HG03097 (cell line): ENCODE measurements at regions not wholly inside any gene's neighbourhood (a gene's known extent, or its start where the extent isn't known, plus 50 kb on each side); places are given as distances from the start of the nearest gene placed in this dataset.

Experiments used
- ATAC-seq: cut with Tn5 transposase; IDR thresholded peaks from one replicate; pipeline ENCODE4 v1.9.1; 2021; ENCODE audit not compliant: unreplicated experiment, low FRiP score

- no peak for ATAC-seq
These were observed 452.2 kb downstream of the KCNJ2 start for GRCh38 chr17:70621566-70621965.

GRCh38 chr17:70622368-70623260 lies 453.3 kb downstream of the KCNJ2 start:
- no peak for ATAC-seq

- no peak for ATAC-seq
These were observed 454.9 kb downstream of the KCNJ2 start for GRCh38 chr17:70624211-70624610.

DNA sequence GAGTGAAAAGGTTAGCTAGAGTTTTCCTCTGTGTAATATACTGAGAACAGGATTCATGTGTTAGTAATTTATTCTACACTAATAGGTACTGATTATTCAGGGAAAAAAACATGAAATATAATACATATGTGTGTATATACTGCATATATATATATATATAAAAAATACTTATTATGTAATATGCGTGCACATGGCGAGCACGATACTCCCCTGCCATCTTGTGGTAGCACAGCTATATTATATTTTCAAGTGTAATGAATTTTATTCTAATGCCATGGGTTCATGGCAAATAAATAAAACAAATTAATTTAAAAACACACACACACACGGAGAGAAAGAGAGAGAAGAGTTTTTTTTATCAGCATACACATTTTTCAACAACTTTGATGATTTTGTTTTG lies 460.6 kb downstream of the KCNJ2 start:
- ATAC-seq, result no peak

GRCh38 chr17:70636517-70637133 lies 467.3 kb downstream of the KCNJ2 start:
- no peak for ATAC-seq

DNA sequence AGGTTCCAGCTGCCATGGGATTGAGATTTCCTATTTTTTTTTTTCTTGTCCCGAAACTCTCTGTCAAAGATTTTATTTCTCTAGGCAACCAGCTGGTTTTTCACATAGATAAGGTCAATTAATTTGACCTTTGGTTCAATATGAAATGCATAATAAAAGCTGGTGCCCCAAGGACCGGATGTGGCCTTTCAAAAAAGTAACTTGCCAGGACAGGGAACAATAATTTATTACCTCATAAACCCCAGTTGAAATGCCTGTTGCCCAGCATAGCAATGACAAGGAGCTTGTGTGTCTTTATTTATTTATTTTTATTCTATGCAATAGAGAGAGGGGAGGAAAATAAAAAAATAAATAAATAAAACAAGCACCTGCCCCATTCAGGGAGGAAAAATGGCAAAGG lies 472.7 kb downstream of the KCNJ2 start:
- no peak for ATAC-seq

GRCh38 chr17:70644096-70644495 lies 474.8 kb downstream of the KCNJ2 start:
- ATAC-seq, result no peak

GRCh38 chr17:70646673-70647072 lies 477.3 kb downstream of the KCNJ2 start:
- ATAC-seq, result no peak

- no peak for ATAC-seq
These were observed 478.8 kb downstream of the KCNJ2 start for GRCh38 chr17:70648166-70648565.

GRCh38 chr17:70653850-70654249 lies 484.5 kb downstream of the KCNJ2 start:
- no peak for ATAC-seq

DNA sequence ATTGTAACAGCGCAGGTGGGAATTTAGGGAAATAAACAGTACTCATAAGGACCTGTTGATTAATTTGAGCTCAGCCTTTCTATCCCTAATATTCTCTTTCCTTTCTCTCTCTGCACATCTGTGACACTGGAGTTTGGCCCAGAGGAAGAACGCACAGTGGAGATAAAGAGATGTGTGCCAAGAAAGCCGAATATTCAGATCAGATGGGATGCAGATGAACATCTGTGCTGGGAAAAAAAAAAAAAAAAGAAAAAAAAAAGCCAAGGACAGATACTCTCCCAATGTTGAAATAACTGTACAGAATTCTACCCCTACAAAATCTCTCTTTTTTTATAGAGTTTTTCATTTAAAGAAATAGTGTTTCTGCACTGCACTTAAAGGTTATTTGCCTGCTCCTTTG lies 485.4 kb downstream of the KCNJ2 start:
- no peak for ATAC-seq

- ATAC-seq, result no peak
These were observed 486.0 kb downstream of the KCNJ2 start for GRCh38 chr17:70655176-70655958.

- no peak for ATAC-seq
These were observed 489.0 kb downstream of the KCNJ2 start for GRCh38 chr17:70658317-70658716.

- ATAC-seq, result no peak
These were observed 489.5 kb downstream of the KCNJ2 start for GRCh38 chr17:70658840-70659239.

GRCh38 chr17:70661342-70662222 lies 492.2 kb downstream of the KCNJ2 start:
- no peak for ATAC-seq

- ATAC-seq, result no peak
These were observed 499.1 kb downstream of the KCNJ2 start for GRCh38 chr17:70668276-70668937.

- ATAC-seq, result no peak
These were observed 499.8 kb downstream of the KCNJ2 start for GRCh38 chr17:70668938-70669778.

GRCh38 chr17:70674061-70674460 lies 504.7 kb downstream of the KCNJ2 start:
- no peak for ATAC-seq

GRCh38 chr17:70675070-70675590 lies 505.8 kb downstream of the KCNJ2 start:
- no peak for ATAC-seq
